Keratinocyte (primary cell): ENCODE measurements at regions not wholly inside any gene's neighbourhood (a gene's known extent, or its start where the extent isn't known, plus 50 kb on each side); places are given as distances from the start of the nearest gene placed in this dataset.

Experiments used
- CTCF ChIP-seq, 3 experiments: IDR thresholded peaks in 1 of 3; conservative IDR thresholded peaks in 1 of 3; optimal IDR thresholded peaks in 1 of 3; 2 replicates in 2 of 3; 3 replicates in 1 of 3; pipeline versions ENCODE3 to v1.5.1; 2011; ENCODE audit warnings: low read length in 3 of 3, mild to moderate bottlenecking in 3 of 3, moderate library complexity in 2 of 3, control low read depth in 1 of 3, inconsistent platforms in 1 of 3; ENCODE audit not compliant: insufficient read depth in 2 of 3; ENCODE audit errors: extremely low read depth in 1 of 3
- EZH2 ChIP-seq: IDR thresholded peaks from one replicate; pipeline ENCODE4 v1.6.1; 2012; ENCODE audit warnings: inconsistent platforms, mild to moderate bottlenecking, low read length, moderate library complexity

- no peak for TF ChIP-seq CTCF (optimal IDR thresholded peaks at IDR 0.05 in 1 of 3, IDR thresholded peaks at IDR 0.05 in 1 of 3, conservative IDR thresholded peaks at IDR 0.05 in 1 of 3; ENCODE audit: extremely low read depth in 1 of 3, insufficient read depth in 2 of 3, low read length in 3 of 3)
- no peak for TF ChIP-seq EZH2
Observed at GRCh38 chr2:175574069-175574468, 392.6 kb upstream of the ATP5MC3 start.
